GM12892 (cell line): ENCODE measurements at regions not wholly inside any gene's neighbourhood (a gene's known extent, or its start where the extent isn't known, plus 50 kb on each side); places are given as distances from the start of the nearest gene placed in this dataset.

ENCODE experiments used
- POLR2A ChIP-seq: IDR thresholded peaks from 2 replicates; pipeline ENCODE4 v1.6.1; 2011; ENCODE audit warnings: low read depth, low read length, control low read depth
- TAF1 ChIP-seq: IDR thresholded peaks from 2 replicates; pipeline ENCODE4 v1.6.1; 2011; ENCODE audit warnings: low read depth, mild to moderate bottlenecking, control low read depth, low read length, borderline replicate concordance

- TF ChIP-seq POLR2A (no peak), TAF1 (no peak)
Observed at GRCh38 chr7:12161146-12161545, 49.9 kb upstream of the TMEM106B start.
